ENCODE measurements at regions not wholly inside any gene's neighbourhood (a gene's known extent, or its start where the extent isn't known, plus 50 kb on each side); places are given as distances from the start of the nearest gene placed in this dataset.
A peak's percentile ranks its signal among the peaks of the same experiment; 100 is the strongest.

GRCh38 chr15:98321896-98322295, 326.4 kb upstream of the IGF1R start:
- Mint-ChIP-seq H3K9me3 (ENCODE audit: unreplicated experiment) (peaks cover 4% of the 10 kb centered on the region), H3K27me3 (ENCODE audit: low read depth, unreplicated experiment) (no peaks in the 10 kb centered on the region), H3K27ac (ENCODE audit: unreplicated experiment) (peak overlapping the region; percentile 62), H3K4me3 (ENCODE audit: unreplicated experiment) (no peak overlapping the region), H3K4me1 (ENCODE audit: low read depth, unreplicated experiment) (peaks cover 10% of the 10 kb centered on the region), H3K36me3 (ENCODE audit: low read depth, unreplicated experiment) (peaks cover 1% of the 10 kb centered on the region)
- DNase-seq (ENCODE audit: low read depth) (no peak), FAIRE-seq (no peak)
- Histone ChIP-seq H3K4me2 (ENCODE audit: low read length) (no peak overlapping the region), H2AFZ (ENCODE audit: low read depth, low read length) (no peak overlapping the region), H3K4me3 (ENCODE audit: insufficient read depth, low read depth, low read length) (no peak overlapping the region), H4K20me1 (ENCODE audit: insufficient read depth, low read length) (no peaks in the 10 kb centered on the region), H3K27me3 (ENCODE audit: insufficient read depth, low read length) (no peaks in the 10 kb centered on the region), H3K9me3 (ENCODE audit: insufficient read depth, low read depth, low read length) (no peaks in the 10 kb centered on the region), H3K27ac (ENCODE audit: low read depth, low read length) (no peak overlapping the region), H3K79me2 (ENCODE audit: insufficient read depth, low read length) (no peaks in the 10 kb centered on the region), H3K36me3 (ENCODE audit: insufficient read depth, low read length) (no peaks in the 10 kb centered on the region), H3K4me1 (ENCODE audit: insufficient read depth, low read length) (no peaks in the 10 kb centered on the region), H3K9ac (ENCODE audit: low read length) (no peak overlapping the region)
- TF ChIP-seq EZH2 (IDR thresholded peaks at IDR 0.05; ENCODE audit: insufficient read depth, low read length) (no peak), CTCF (IDR thresholded peaks at IDR 0.05; ENCODE audit: insufficient read depth, low read depth, low read length) (no peak)

- H3K79me2 ChIP-seq (ENCODE audit: insufficient read depth, low read length), result no peaks in the 10 kb centered on the region
- Mint-ChIP-seq H3K4me1 (ENCODE audit: low read depth, unreplicated experiment) (peaks cover 10% of the 10 kb centered on the region), H3K4me3 (ENCODE audit: unreplicated experiment) (no peak overlapping the region), H3K27ac (ENCODE audit: unreplicated experiment) (peak overlapping the region; percentile 12), H3K36me3 (ENCODE audit: low read depth, unreplicated experiment) (peaks cover 2% of the 10 kb centered on the region), H3K9me3 (ENCODE audit: unreplicated experiment) (peaks cover 4% of the 10 kb centered on the region), H3K27me3 (ENCODE audit: low read depth, unreplicated experiment) (no peaks in the 10 kb centered on the region)
- DNase-seq (ENCODE audit: low read depth) (no peak), FAIRE-seq (no peak)
- H3K9me3 ChIP-seq (ENCODE audit: insufficient read depth, low read depth, low read length), result no peaks in the 10 kb centered on the region
- no peaks in the 10 kb centered on the region for H3K4me1 ChIP-seq (ENCODE audit: insufficient read depth, low read length)
- no peak overlapping the region for H3K27ac ChIP-seq (ENCODE audit: low read depth, low read length)
- H3K36me3 ChIP-seq (ENCODE audit: insufficient read depth, low read length), result no peaks in the 10 kb centered on the region
- H4K20me1 ChIP-seq (ENCODE audit: insufficient read depth, low read length), result no peaks in the 10 kb centered on the region
- H3K27me3 ChIP-seq (ENCODE audit: insufficient read depth, low read length), result no peaks in the 10 kb centered on the region
- H3K4me2 ChIP-seq (ENCODE audit: low read length), result no peak overlapping the region
- no peak overlapping the region for H2AFZ ChIP-seq (ENCODE audit: low read depth, low read length)
- H3K4me3 ChIP-seq (ENCODE audit: insufficient read depth, low read depth, low read length), result no peak overlapping the region
- no peak for TF ChIP-seq EZH2 (IDR thresholded peaks at IDR 0.05; ENCODE audit: insufficient read depth, low read length)
- TF ChIP-seq CTCF (IDR thresholded peaks at IDR 0.05; ENCODE audit: insufficient read depth, low read depth, low read length), result no peak
- H3K9ac ChIP-seq (ENCODE audit: low read length), result no peak overlapping the region
These were observed 325.8 kb upstream of the IGF1R start for GRCh38 chr15:98322581-98322980.

GRCh38 chr15:98324341-98324970, 323.9 kb upstream of the IGF1R start:
- Histone ChIP-seq H3K27me3 (ENCODE audit: insufficient read depth, low read length) (no peaks in the 10 kb centered on the region), H3K27ac (ENCODE audit: low read depth, low read length) (no peak overlapping the region), H3K4me2 (ENCODE audit: low read length) (no peak overlapping the region), H3K79me2 (ENCODE audit: insufficient read depth, low read length) (no peaks in the 10 kb centered on the region), H3K4me3 (ENCODE audit: insufficient read depth, low read depth, low read length) (no peak overlapping the region), H2AFZ (ENCODE audit: low read depth, low read length) (no peak overlapping the region), H3K9ac (ENCODE audit: low read length) (no peak overlapping the region), H3K36me3 (ENCODE audit: insufficient read depth, low read length) (no peaks in the 10 kb centered on the region), H3K9me3 (ENCODE audit: insufficient read depth, low read depth, low read length) (no peaks in the 10 kb centered on the region), H3K4me1 (ENCODE audit: insufficient read depth, low read length) (no peaks in the 10 kb centered on the region), H4K20me1 (ENCODE audit: insufficient read depth, low read length) (no peaks in the 10 kb centered on the region)
- no peak for DNase-seq (ENCODE audit: low read depth)
- TF ChIP-seq EZH2 (IDR thresholded peaks at IDR 0.05; ENCODE audit: insufficient read depth, low read length), result no peak
- no peak for TF ChIP-seq CTCF (IDR thresholded peaks at IDR 0.05; ENCODE audit: insufficient read depth, low read depth, low read length)
- no peak for FAIRE-seq
- Mint-ChIP-seq H3K36me3 (ENCODE audit: low read depth, unreplicated experiment) (peaks cover 2% of the 10 kb centered on the region), H3K4me1 (ENCODE audit: low read depth, unreplicated experiment) (peaks cover 10% of the 10 kb centered on the region), H3K9me3 (ENCODE audit: unreplicated experiment) (peaks cover 2% of the 10 kb centered on the region), H3K27me3 (ENCODE audit: low read depth, unreplicated experiment) (no peaks in the 10 kb centered on the region), H3K4me3 (ENCODE audit: unreplicated experiment) (no peak overlapping the region), H3K27ac (ENCODE audit: unreplicated experiment) (no peak overlapping the region)
